ELF-1 (cell line): ENCODE measurements at regions not wholly inside any gene's neighbourhood (a gene's known extent, or its start where the extent isn't known, plus 50 kb on each side); places are given as distances from the start of the nearest gene placed in this dataset.
"Not testable (repeated sequence)": the region's sequence is repeated elsewhere in the genome, so short reads cannot be mapped to it uniquely, and the experiment has no call there.

Source experiments
- DNase-seq: peaks from one replicate; pipeline ENCODE4 v3.0.0-alpha.2; 2016; ENCODE audit warnings: low read depth, low spot score

DNA sequence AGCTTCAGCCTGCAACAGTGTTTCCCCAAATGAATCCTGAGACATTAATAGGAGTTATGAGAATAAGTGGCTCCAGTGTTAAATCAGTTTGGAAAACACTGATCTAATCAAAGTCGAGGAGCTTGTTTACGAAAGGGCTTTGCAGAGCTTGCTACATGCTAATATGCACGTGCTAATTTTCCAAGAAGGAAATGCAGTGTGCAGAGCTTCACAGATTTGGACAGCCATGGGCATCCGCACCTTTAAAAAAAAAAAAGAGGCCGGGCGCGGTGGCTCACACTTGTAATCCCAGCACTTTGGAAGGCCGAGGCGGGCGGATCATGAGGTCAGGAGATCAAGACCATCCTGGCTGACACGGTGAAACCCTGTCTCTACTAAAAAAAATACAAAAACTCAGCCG is 79.7 kb upstream of the LMO2 start:
- peak; percentile 7 for DNase-seq

DNA sequence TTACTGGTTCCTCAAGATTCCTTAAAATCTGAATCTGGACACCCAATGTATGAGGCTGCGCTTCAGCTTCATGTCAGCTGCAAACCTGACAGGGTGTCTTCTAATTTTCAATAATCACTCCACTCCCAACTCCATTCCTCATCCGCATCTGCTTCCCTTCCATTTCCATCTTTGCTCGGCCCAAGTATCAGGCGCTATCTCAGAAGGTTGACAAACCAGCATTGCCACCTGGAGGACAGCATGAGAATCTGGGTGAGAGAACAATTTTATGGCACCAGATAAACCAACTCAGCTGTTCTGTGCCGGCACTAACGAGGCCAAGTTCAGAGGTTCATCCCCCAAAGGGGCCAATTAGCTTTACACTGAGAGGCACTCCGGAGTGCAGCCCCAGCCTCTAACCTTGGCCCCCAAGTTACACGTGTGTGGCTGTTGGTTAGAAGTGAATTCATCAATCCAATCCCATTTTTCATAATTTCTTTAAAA is 79.1 kb upstream of the LMO2 start:
- peak; percentile 57 for DNase-seq

DNA sequence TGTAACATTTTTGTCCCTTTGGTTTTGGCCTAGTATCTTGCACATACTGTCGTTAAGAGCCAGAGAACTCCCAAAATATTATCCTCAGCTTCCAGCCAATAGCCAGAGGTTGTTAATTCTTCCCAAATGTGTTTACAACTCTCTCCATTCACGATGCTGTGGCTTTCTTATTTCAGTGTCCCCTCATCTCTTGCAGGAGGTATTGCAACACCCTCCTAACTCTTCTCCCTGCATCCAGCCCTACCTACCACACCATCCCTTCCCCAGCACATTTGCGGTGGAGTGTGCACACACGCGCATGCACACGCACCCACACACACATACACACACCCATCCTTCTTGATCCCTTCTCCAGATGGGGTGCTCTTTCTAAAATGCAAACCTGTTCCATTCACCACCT is 75.6 kb upstream of the LMO2 start:
- DNase-seq: no peak

DNA sequence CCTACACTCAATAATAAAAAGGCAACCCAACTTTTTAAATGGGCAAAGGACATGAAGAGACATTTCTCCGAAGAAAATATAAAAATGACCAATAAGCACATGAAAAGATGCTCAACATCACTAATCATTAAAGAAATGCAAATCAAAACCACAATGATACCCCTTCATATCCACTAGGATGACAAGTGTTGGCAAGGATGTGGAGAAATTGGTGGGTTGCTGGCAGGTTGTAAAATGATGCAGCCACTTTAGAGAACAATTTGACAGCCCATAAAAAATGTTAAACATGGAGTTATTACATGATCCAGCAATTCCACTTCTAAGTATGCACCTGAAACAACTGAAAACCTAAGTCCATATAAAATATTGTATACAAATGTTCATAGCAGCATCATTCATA is 73.2 kb upstream of the LMO2 start:
- no peak for DNase-seq

DNA sequence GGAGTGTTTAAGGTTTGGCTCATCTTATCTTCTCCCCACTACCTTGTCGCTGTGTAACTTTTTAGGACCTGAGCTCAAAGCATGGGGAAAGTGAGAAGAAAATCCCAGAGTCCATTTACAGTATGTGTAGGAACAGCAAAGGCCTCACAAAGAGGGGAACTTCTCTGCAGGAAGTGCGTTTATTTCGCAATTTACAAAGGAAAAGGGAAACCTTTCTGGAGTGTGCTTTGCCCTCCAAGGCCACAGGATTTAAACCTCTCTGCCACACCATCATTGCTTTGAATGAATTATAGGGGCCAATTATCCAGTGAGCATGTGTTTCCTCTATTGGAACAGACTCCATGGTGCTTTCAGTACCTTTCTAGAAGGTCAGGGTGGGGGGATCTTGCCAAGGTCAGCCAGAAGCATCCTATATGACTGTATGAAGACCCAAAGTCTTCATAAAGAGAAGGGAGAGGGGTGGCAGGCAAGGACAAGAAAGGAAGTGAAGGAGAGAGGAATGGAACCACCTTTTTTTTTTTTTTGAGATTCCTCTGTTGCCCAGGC is 68.1 kb upstream of the LMO2 start:
- no peak for DNase-seq

DNA sequence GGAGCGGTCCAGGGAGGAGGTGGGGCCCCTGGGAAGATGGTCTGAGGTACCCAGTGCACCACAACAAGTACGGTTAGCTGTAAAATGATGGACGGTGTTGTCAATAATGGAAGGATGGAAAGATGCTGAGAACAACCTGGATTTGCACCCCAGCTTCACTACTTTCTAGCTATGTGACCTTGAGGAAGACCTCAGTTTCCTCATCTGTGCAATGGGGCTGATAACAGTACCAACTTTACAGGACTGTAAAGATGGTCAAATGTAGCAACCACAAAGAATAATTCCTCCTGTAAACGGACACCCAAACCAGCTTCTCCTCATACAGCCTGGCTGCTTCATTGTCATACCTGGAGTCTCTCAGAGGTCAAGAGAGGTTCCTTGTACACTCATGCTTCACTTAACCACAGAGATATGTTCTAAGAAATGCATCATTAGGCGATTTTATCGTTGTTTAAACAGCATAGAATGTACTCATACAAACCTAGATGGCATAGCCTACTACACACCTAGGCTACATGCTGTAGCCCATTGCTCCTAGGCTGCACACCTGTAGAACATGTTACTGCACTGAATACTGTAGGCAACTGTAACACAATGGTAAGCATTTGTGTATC is 65.5 kb upstream of the LMO2 start:
- no peak for DNase-seq

DNA sequence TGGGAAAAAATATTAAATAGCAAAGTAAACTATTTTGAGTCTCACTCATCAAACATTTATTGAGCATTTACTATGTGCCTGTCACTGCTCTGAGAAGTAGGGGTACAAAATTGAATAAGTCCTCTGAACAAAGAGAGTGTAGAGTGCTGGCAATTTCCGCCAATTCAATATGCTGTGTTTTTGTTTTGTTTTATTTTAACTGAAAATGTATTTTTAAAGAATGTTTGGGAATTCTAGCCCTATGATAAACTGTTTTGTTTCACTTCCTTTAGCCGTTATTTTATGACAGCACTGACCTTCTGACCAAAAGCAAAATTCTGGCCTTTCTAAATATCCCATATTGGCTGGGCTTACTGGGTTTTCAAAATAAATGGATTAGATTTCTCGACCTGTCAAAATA is 64.7 kb upstream of the LMO2 start:
- no peak for DNase-seq

DNA sequence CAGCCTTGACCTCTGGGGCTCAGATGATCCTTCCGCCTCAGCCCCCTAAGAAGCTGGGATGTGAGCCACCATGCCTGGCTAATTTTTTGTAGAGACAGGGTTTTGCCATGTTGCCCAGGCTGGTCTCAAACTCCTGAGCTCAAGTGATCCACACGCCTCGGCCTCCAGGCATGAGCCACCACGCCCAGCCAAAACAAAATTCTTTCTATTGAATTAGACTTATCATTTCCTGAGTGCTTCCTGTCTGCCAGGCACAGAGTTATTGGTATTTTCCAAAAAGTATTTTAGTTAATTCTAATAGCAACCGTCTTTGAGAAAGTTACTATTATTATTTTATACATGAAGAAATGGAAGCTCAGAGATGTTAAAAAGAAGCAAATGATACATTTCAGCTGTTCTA is 61.4 kb upstream of the LMO2 start:
- no peak for DNase-seq

DNA sequence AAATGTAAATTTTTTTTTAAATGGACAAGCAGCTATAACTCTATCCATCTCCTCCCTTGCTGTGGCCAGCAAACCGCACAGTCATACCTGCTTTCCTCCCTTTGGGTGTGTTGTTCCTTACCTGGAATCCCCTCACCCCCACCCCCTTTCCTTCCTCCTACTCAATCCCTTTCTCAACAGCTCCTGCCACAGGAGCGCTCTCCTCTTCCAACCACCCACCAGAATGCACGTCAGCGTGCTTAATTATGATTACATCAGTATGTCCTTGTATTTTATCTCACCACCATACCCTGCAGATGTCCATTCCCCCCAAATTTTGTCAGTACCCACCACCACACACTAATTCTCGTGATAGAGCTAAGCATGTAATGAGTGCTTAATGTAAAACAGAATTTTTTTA is 60.9 kb upstream of the LMO2 start:
- no peak for DNase-seq

DNA sequence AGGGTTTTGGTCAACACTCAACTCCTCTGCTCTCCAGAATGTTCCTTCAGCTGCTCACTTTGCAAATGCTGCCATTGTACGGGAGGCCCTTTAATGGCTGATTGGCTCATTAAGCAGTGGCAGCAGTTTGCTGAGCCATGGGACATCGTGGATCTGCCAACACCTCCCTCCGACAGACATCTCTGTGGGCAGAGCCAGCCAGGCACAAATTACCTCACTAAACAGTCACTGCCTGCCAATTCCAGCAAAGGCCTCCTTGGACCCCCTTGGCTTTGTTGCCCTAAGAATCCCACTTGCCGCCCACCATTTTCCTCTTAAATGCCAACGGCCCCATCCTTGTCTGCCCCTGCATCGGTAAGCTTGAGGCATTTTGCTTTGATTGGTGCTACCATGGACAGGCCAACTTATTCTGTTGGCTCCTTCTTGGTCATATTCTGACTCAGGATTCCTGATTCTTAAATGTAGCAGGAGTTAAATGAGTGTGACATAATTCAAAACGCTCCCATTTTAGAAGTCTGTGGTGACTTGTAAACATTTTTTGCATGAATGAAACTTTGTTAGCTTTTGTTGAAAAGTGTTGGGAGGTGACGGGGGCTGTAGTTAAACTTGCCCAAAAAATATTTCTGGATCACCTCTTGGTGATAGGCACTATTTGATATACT is 57.5 kb upstream of the LMO2 start:
- DNase-seq: no peak

DNA sequence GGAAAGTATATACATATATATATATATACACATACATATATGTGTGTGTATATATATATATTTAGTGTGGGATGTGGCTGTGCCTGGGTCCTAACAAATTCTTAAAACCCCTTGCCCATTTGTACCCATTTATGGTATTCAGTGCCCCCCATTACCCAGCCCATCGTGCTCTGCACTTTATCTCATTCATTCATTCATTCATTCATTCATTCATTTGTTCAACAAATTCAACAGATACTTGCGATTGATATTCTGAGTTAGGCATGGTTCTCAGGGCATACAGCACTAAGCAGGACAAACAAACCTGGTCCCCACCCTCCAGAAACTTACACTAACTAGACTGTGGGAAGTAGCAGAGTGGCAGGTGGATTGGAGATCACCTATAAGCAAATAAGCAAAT is 56.6 kb upstream of the LMO2 start:
- DNase-seq: no peak

DNA sequence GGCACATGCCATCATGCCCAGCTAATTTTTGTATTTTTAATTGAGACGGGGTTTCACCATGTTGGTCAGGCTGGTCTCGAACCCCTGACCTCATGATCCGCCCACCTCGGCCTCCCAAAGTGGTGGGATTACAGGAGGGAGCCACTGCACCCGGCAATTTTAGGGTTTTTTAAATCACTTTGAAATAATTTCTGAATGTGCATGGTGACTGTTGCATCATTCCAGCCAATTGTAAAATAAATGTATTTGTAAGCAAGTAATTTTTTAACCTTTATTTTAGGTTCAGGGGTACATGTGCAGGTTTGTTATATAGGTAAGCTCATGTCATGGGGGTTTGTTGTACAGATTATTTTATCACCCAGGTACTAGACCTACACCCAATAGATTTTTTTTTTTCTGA is 56.0 kb upstream of the LMO2 start:
- DNase-seq: not testable (repeated sequence)

DNA sequence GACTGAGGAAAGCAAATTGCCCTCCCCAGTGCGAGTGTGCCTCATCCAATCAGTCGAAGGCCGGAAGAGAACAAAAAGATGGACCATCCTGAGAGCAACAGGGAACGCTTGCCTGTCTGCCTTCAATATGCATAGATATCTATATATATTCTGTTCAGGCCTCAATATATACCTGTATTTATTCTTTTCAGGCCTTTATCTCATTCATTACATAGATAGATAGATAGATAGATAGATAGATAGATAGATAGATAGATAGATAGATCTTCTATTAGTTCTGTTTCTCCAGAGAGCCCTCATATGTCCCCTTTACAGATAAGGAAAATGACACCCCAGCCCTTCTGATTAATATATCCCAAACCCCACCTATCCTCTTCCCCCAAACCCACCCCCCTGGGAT is 55.1 kb upstream of the LMO2 start:
- no peak for DNase-seq

DNA sequence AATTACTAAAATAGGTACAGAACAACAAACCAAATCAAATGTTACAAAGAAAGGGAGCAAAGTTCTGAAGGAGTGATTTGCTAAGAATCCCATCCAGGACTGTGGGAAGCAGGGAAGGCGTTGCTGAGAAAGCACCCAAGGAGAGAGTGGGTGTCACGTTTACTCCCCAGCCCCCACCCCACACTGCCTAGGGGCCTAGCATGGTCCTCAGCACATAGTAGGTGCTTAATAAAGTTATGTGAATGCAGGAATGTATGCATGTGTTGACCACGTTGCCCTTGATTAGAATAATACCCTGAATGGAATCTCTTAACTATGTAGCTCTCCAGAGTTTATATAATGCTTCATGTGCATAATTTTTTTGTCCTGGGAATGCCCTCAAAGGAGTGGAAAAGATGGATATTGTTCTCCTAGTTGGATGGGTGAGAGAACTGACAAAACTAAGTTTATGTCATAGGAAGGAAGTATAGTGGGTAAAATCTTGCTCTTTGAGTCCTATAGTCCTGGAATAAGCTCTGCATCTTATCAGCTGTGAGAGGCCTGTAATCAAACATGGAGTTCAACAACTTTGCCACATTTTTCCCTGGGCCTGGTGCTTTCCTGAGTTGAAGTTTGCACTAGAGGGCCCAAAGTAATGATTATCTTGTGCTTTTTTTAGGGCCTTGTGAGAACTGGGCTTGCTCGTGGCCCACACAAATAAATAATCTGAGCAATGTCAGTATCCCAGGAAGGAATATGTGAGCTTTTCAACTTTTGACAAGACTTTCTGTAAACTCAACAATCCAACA is 53.8 kb upstream of the LMO2 start:
- no peak for DNase-seq

DNA sequence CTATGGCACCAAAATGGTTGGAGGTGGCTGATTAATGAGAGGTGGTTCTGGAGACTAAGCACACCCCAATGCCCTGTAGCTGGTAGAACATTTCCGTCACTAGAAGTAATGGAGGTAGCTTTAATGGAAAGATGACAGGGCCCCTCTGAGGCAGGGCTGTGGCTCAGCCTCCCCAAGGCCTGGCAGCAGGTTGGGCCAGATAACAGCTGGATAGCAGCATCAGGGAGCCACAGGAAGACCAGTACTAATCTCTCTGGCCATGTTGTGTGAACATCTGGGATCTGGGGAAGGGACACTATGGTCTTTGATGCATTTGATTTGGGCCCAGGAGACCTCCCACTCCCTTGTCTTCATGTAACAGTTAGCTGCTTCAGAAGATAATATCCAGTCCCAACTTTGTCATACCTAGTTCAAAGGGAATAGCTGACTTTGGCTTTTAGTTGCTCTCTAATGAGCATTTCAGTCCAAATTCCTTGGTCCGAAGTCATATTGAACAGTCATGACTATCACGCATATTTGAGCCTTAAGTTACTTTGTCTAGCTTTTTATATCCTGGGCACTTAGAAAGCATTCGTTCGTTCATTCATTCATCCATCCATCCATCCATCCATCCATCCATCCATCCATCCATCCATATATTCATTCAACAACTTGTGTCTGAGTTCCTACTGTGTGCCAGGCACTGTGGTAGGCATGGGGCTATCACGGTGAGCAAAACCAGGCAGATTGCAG is 53.0 kb upstream of the LMO2 start:
- no peak for DNase-seq

DNA sequence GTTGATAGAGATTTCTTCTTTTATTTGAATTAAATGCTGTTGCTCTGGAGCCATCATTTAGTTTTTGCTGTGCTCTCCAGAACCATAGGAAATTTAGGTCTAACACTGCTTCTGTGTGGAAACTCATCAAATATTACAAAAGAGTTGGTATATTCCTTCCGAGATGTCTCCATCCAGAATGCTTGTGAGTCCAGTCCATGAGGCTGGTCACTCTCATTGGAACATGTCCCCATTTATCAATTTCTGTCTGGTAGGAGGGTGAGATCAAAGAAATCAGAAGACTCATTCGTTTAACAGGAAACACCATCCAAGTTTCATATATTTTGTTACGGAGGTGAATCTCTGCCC is 52.4 kb upstream of the LMO2 start:
- no peak for DNase-seq

DNA sequence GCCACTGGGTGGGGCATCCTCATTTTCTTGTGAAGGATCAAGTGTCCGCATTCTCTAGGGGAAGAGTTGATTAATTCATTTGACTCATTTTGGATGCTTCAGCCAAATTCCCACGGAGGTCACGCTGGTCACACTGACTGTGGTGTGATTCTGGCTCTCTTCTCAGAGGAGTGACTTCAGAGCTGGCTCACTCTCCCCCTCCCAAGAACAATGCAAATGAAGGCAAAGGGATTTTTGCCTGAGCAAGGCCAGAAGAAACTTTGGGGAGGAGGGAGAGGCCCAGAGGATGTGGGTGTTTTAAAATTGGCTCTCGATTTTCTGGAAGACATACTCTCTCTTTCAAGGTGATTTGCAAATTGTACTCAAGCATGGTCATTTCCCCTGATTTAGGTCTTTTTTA is 51.1 kb upstream of the LMO2 start:
- DNase-seq: no peak

DNA sequence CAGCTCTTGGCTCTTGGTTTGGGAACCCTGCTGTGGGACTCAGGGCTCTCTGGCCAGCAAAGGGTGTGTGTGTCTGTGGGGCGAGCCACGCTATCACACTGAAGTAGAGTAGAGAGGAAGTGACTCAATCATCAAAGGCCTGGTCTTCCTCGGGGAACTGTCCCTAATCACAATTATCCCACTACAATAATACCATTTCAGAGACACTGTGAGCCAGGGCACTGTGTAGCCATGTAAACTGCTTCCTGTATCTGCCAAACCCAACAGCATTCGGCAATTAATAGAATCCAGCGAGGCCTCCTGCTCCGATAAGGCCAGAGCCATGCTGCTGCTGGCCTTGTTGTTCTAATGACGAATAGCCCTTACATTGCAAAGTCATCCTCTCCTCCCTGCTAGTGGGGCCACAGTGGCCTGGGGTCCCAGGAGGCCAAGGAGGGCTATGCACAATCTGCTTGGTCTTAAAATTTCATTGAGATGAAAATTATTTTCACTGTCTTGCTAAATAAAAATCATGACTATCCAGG is 49.8 kb upstream of the LMO2 start:
- DNase-seq: peak; percentile 54
